A673 (cell line): ENCODE measurements at regions not wholly inside any gene's neighbourhood (a gene's known extent, or its start where the extent isn't known, plus 50 kb on each side); places are given as distances from the start of the nearest gene placed in this dataset.

Experiments used
- BruUV-seq: library from RNA; stranded (reverse); fragments of 400-500 nt; replicated peaks from 2 replicates; lab custom pipeline; 2021; lab: Mats Ljungman, UMichigan
- CTCF ChIA-PET: fragments of 300-600 bp; sonication (Branson Sonifier 250); formaldehyde crosslinking; loops from one replicate; lab custom pipeline; 2022; ENCODE audit warnings: antibody characterized with exemption; lab: Charles Lee
- POLR2A ChIA-PET: fragments of 300-600 bp; sonication (Branson Sonifier 250); formaldehyde crosslinking; loops from one replicate; lab custom pipeline; 2022; ENCODE audit warnings: antibody characterized with exemption; ENCODE audit not compliant: low non-redundant PET; lab: Charles Lee
- DNase-seq: peaks from one replicate; pipeline ENCODE4 v3.0.0-alpha.2; 2015; ENCODE audit warnings: low spot score
- H3K27ac ChIP-seq: fragments of 200-600 bp; sonication (generic); 2 replicates; pipeline ENCODE4 v1.5.1; 2016; ENCODE audit warnings: mixed run types, low read depth, mild to moderate bottlenecking, mixed read lengths, antibody characterized with exemption, low read length; ENCODE audit not compliant: poor library complexity, severe bottlenecking
- H3K27me3 ChIP-seq: fragments of 200-600 bp; sonication (generic); replicated peaks from 2 replicates; pipeline ENCODE4 v1.6.1; 2017; ENCODE audit warnings: mixed run types, low read depth, mild to moderate bottlenecking, mixed read lengths, antibody characterized with exemption, low read length; ENCODE audit not compliant: insufficient read depth, poor library complexity
- H3K36me3 ChIP-seq: fragments of 200-600 bp; sonication (generic); 2 replicates; pipeline ENCODE4 v1.6.1; 2016; ENCODE audit warnings: mixed run types, mild to moderate bottlenecking, mixed read lengths, antibody characterized with exemption, low read length; ENCODE audit not compliant: insufficient read depth, poor library complexity, severe bottlenecking
- H3K4me1 ChIP-seq: fragments of 200-600 bp; sonication (generic); 2 replicates; pipeline ENCODE4 v1.6.1; 2017; ENCODE audit warnings: mixed run types, mild to moderate bottlenecking, mixed read lengths, antibody characterized with exemption, low read length; ENCODE audit not compliant: insufficient read depth, poor library complexity, severe bottlenecking
- H3K4me3 ChIP-seq: fragments of 200-600 bp; sonication (generic); 2 replicates; pipeline ENCODE4 v1.5.1; 2016; ENCODE audit warnings: low read depth, mixed run types, mild to moderate bottlenecking, mixed read lengths, low read length; ENCODE audit not compliant: poor library complexity, severe bottlenecking
- H3K9me3 ChIP-seq: fragments of 200-600 bp; sonication (generic); 2 replicates; pipeline ENCODE4 v1.6.1; 2016; ENCODE audit warnings: mixed run types, low read depth, mild to moderate bottlenecking, mixed read lengths, antibody characterized with exemption, low read length; ENCODE audit not compliant: poor library complexity, severe bottlenecking
- CTCF ChIP-seq: fragments of 300-800, 200-600 bp; sonication (generic); conservative IDR thresholded peaks from 2 replicates; pipeline ENCODE4 v1.5.1; 2017; ENCODE audit warnings: low read depth, mild to moderate bottlenecking, antibody characterized with exemption, low read length, moderate library complexity, mixed read lengths
- EZH2 ChIP-seq: fragments of 200-600 bp; sonication (generic); IDR thresholded peaks from 2 replicates; pipeline ENCODE4 v1.6.1; 2017; ENCODE audit warnings: borderline replicate concordance, low read depth, mild to moderate bottlenecking, mixed read lengths, antibody characterized with exemption, low read length; ENCODE audit not compliant: poor library complexity, severe bottlenecking
- intact Hi-C: fragments of 100-400 bp; cut with micrococcal nuclease; formaldehyde crosslinking; loops from one replicate; pipeline ENCODE4 v1.10.0; 2022; ENCODE audit not compliant: unreplicated experiment

GRCh38 chr2:2851316-2851715, 520.2 kb upstream of the MYT1L start:
- CTCF ChIA-PET, result no interaction called here
- TF ChIP-seq EZH2 (no peak), CTCF (no peak)
- no peak overlapping the region for H3K4me3 ChIP-seq
- H3K36me3 ChIP-seq, result no peaks in the 10 kb centered on the region
- POLR2A ChIA-PET, result no interaction called here
- peaks cover 8% of the 10 kb centered on the region for H3K4me1 ChIP-seq
- H3K9me3 ChIP-seq, result no peaks in the 10 kb centered on the region
- BruUV-seq, result no TSS peak
- no peaks in the 10 kb centered on the region for H3K27me3 ChIP-seq
- intact Hi-C loops, result no loop called here
- no peak for DNase-seq
- no peak overlapping the region for H3K27ac ChIP-seq

- TF ChIP-seq CTCF (no peak), EZH2 (no peak)
Measured at GRCh38 chr2:2850859-2851258, 519.8 kb upstream of the MYT1L start.

GRCh38 chr2:2850218-2850755, 519.2 kb upstream of the MYT1L start:
- no peak for TF ChIP-seq CTCF
- TF ChIP-seq EZH2, result no peak
- Histone ChIP-seq H3K36me3 (no peaks in the 10 kb centered on the region), H3K27ac (no peak overlapping the region), H3K4me3 (no peak overlapping the region), H3K4me1 (peaks cover 10% of the 10 kb centered on the region), H3K9me3 (no peaks in the 10 kb centered on the region), H3K27me3 (no peaks in the 10 kb centered on the region)
- POLR2A ChIA-PET, result no interaction called here
- CTCF ChIA-PET, result no interaction called here
- intact Hi-C loops, result no loop called here
- no TSS peak for BruUV-seq
- no peak for DNase-seq

More at GRCh38 chr2:2850859-2851258, 519.8 kb upstream of the MYT1L start:
- POLR2A ChIA-PET, result no interaction called here
- intact Hi-C loops, result no loop called here
- Histone ChIP-seq H3K36me3 (no peaks in the 10 kb centered on the region), H3K4me3 (no peak overlapping the region), H3K27me3 (no peaks in the 10 kb centered on the region), H3K9me3 (no peaks in the 10 kb centered on the region), H3K27ac (no peak overlapping the region), H3K4me1 (peaks cover 10% of the 10 kb centered on the region)
- no TSS peak for BruUV-seq
- no peak for DNase-seq
- CTCF ChIA-PET, result no interaction called here
